KG1 (cell line): ENCODE measurements at regions not wholly inside any gene's neighbourhood (a gene's known extent, or its start where the extent isn't known, plus 50 kb on each side); places are given as distances from the start of the nearest gene placed in this dataset.

Source experiments
- DNase-seq: peaks from one replicate; lab custom pipeline; 2025; lab: John Stamatoyannopoulos, UW

- DNase-seq = no peak
Observed at GRCh38 chr7:3234851-3235250, 66.2 kb upstream of the SDK1 start.

- DNase-seq = no peak
Observed at GRCh38 chr7:3235322-3235721, 65.7 kb upstream of the SDK1 start.

- DNase-seq = no peak
Observed at GRCh38 chr7:3236268-3236667, 64.8 kb upstream of the SDK1 start.

GRCh38 chr7:3238525-3239210, 62.4 kb upstream of the SDK1 start:
- DNase-seq = no peak

GRCh38 chr7:3239291-3239691, 61.8 kb upstream of the SDK1 start:
- no peak for DNase-seq

GRCh38 chr7:3240826-3241430, 60.1 kb upstream of the SDK1 start:
- no peak for DNase-seq

GRCh38 chr7:3241686-3242258, 59.3 kb upstream of the SDK1 start:
- no peak for DNase-seq

GRCh38 chr7:3242398-3242972, 58.6 kb upstream of the SDK1 start:
- DNase-seq = no peak

GRCh38 chr7:3243256-3243655, 57.8 kb upstream of the SDK1 start:
- no peak for DNase-seq

GRCh38 chr7:3243680-3244079, 57.4 kb upstream of the SDK1 start:
- no peak for DNase-seq

- DNase-seq = no peak
Observed at GRCh38 chr7:3244241-3244814, 56.7 kb upstream of the SDK1 start.

- no peak for DNase-seq
Observed at GRCh38 chr7:3245077-3245476, 56.0 kb upstream of the SDK1 start.

GRCh38 chr7:3245721-3246120, 55.3 kb upstream of the SDK1 start:
- no peak for DNase-seq

GRCh38 chr7:3246127-3246526, 54.9 kb upstream of the SDK1 start:
- DNase-seq = no peak

- DNase-seq = no peak
Observed at GRCh38 chr7:3246651-3247050, 54.4 kb upstream of the SDK1 start.

GRCh38 chr7:3250725-3251124, 50.3 kb upstream of the SDK1 start:
- DNase-seq = no peak
